Epidermal melanocyte (primary cell): ENCODE measurements at regions not wholly inside any gene's neighbourhood (a gene's known extent, or its start where the extent isn't known, plus 50 kb on each side); places are given as distances from the start of the nearest gene placed in this dataset.
"Not testable (repeated sequence)": the region's sequence is repeated elsewhere in the genome, so short reads cannot be mapped to it uniquely, and the experiment has no call there.

Source experiments
- DNase-seq: peaks from one replicate; pipeline ENCODE4 v3.0.0; 2011; ENCODE audit warnings: low spot score; ENCODE audit not compliant: insufficient read length

DNA sequence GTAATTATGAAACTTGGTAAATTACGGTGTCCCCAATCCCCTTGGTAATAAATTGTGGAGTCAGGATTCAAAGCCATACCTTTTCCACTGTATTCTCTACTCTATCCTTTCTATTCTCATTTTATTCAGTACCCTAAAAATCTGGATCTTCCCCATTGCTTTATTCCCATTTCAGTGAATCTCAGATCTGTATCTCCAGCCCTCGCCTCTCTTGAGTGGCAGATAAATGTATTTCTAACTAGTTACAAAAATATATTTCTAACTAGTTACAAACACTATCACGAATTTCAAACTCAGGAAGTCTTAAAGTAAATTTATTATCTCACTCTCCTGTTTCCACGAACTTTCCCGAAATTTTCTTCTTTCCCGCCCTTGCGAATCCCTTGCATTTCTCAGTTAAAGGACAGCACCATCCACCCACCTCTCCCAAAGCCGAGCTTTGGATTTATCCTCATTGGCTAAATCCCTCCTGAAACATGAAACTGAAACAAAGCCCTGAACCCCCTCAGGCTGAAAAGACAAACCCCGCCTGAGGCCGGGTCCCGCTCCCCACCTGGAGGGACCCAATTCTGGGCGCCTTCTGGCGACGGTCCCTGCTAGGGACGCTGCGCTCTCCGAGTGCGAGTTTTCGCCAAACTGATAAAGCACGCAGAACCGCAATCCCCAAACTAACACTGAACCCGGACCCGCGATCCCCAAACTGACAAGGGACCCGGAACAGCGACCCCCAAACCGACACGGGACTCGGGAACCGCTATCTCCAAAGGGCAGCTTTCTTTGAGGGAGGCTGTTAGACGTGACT lies 164.3 kb upstream of the PABPC3 start:
- no peak for DNase-seq

DNA sequence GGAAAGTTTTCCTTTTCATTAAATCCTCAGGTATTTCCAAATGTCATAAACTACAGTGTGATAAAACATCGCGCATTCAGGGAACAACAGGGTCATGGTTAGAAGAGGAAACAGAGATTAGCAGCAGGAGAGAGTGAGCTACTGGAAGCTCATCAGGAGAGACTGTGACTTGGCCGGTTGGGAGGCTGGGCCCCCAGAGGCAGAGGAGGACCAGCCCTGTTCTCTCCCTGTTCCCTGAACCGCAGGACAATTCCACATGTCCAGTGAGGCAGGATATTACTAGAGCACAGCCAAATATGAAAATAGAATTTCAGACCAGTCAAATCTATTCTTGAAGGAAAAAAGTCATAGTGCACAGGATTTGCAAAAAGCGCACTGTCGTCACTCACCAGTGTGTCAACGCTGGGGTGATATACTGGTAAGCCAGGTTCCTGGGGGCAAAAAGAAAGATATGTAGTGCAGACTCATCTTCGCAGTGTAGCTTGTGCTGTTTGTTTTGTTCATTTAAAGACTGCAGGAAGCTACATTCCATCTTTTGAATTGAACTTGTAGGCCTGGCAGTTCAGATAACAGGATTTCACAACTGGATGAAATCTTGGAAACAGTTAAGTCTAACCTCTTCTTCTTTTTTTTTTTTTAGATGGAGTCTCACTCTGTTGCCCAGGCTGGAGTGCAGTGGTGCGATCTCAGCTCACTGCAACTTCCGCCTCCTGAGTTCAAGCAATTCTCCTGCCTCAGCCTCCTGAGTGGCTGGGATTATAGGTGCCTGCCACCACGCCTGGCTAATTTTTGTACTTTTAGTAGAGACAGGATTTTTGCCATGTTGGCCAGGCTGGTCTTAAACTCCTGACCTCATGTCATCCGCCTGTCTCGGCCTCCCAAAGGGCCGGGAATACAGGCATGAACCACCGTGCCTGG lies 162.6 kb upstream of the PABPC3 start:
- not testable (repeated sequence) for DNase-seq

DNA sequence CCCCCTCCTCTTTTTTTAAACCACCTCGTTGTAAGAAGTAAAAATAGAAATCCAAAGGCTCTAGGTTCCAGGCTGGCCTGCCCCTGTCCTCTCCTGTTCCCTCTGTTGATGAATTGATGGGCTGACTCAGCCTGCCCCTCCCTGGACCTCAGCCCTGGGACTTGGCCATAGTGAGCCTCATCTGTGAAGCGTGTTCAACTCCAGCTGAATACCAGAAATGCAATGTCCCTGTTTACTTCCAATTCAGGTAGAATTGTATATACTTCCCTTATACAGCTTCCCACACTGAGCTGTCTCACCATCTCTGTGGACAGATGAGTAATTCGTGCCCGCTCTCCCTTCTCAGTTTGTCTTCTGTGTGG lies 161.9 kb upstream of the PABPC3 start:
- DNase-seq, result not testable (repeated sequence)

DNA sequence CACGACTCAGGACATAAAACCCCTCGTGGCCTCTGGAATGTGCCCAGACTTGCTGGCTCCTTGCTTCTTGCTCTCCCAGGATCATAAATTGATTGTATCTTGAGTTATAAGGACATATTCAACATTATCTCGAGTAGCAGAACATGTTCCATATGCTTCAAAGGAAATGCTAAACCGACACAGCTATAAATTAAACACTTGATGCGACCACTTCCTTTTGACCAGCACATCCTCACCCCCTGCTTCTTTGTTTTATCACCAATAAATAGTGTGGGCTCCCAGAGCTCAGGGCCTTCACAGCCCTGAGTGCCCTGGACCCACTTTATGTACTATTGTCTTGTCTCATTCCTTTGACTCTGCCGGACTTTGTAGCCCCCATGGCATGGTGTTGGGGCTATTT lies 157.0 kb upstream of the PABPC3 start:
- DNase-seq, result no peak

DNA sequence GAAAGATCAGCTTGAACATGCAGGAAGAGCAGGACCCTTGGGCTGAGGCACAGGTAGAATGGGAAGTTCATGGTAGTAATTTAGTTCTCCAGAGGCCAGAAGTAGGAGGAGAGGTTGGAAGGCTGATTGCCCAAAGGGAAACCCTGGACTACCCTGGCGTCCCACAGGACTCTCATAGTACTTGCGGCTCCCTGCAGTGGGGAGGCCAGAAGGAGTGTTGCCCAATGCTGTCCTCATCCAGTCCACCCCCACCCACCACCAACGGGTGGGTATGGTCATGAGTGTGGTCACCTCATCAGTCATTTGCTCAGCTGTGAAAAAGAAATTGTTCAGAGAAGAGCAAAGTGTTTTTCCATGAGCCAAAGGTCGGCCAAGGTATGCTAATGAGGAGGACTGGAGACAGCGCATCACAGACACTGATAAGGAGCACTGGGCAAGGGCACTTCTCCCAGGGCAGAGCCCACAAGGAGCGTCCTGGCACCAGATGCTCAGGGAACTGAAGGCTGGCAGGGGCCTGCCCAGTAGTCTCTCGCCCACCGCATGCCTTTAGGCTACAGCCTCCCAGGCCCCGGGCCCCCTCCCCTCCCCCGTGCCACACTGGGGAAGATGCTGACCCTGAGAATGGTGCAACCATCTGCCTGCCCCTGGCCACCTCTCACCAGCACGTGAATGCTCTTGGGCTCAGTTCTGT lies 154.8 kb upstream of the PABPC3 start:
- DNase-seq, result not testable (repeated sequence)

DNA sequence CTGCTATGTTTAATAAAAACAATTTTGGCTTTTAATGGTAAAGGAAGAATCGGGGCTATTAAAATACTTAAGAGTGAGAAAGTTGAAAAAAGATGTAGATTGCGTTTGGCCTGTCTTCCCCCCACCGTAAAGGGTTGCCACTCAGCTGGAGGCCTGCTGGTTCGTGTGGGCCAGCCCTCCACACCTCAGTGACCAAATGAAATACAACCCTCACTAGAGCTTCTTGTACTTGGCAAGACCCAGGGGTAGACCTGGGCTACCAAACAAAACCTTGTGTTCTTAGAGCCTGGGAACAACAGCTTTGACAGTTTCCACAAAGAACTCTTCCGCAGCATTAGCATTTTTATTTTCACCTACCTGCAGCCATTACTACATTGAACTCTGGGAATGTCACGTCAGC lies 152.8 kb upstream of the PABPC3 start:
- DNase-seq, result no peak

DNA sequence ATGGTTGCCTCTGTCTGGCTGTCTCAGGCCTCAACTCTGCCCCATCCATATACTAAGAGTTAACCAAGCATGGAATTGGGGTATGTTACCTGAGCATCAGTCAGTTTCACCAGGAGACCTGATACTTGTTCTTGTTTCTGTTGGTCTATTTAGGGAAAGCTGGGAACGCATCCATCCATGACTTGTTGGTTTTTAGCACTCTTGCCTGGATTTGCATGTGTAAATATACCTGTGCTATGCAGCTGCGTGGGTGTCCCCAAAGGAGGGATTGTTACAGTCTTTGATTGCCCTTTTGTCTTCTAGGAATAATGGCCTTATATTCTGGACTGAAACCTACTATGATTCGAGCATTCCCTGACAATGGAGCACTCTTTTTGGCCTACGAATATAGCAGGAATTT lies 151.9 kb upstream of the PABPC3 start:
- not testable (repeated sequence) for DNase-seq

DNA sequence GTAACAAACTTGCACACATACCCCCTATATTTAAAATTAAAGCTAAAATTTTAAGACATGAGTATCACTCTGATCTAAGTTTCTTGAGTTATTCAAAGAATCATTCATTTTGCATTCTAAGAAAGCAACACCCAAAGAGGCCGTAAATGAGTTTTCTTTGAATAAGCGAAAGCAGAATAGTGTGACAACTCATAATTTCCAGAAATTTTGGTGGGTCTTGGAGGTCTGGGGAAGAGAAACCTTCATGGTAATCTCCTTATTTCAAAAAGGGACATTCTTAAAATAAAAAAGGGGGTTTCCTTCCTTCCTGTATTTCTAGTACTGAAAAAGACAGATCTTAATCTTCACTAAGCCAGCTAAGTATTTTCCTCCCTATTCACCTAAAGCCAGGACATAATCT lies 147.0 kb upstream of the PABPC3 start:
- DNase-seq, result not testable (repeated sequence)

DNA sequence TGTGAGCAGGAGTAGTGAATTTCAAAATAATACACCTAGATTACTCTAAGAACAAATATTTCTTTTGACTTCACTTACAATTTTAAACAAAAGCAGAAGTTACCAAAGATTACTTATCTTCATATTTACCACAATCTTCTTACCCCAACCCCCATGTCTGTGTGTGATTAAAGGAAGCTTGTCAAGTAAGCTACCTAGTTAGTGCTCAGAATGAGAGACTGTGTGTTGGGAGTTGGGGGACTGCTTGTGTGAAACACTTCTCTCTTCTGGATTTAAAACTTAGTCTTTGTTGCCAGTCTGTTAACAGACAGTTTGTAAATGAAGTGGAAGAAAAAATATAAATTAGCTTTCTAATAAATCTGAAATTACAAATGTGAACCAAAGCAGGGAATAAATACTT lies 145.3 kb upstream of the PABPC3 start:
- DNase-seq, result not testable (repeated sequence)

DNA sequence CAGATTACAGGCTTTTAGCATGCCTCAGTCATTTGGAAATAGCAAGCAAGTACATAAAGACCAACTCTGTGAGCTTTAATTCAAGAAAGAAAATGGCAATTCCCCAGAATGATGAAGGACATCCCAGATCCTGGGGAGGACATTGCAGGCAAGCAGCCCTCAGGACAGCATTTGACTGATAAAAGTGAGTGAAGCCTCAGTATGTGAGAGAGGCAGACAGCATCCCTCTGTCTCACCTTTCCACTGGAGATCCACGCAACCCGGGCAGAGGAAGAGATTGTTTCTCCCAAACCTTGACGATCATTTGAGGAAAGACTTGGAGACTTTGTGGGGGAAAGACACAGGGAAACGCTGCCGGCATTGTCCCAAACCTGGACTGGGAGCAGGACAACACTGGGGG lies 128.0 kb upstream of the PABPC3 start:
- DNase-seq, result not testable (repeated sequence)

DNA sequence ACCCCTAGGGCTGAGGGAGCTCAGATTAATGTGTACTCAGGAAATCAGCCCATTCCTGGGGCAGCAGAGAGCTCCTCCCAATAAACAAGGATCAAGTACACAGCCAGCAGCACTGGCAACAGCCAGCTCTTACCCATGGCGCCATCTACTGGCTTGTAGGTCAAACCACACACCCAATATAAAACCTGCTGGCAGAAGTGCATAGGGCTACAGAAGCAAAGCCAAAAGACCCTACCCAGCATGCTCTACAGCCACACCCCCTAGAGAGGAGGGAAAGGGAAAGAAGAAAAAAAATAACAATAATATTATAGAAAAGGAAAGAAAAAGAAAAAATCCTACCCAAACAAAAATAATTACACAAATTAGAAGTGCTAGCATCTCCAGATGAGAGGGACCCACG lies 127.5 kb upstream of the PABPC3 start:
- not testable (repeated sequence) for DNase-seq

DNA sequence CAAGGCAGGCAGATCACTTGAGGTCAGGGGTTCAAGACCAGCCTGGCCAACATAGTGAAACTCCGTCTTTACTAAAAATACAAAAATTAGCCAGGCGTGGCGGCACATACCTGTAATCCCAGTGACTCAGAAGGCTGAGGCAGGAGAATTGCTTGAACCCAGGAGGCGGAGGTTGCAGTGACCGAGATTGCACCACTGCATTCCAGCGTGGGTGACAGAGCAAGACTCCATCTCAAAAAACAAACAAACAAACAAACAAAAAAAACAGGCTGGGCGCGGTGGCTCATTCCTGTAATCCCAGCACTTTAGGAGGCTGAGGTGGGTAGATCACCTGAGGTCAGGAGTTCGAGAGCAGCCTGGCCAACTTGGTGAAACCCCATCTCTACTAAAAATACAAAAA lies 122.8 kb upstream of the PABPC3 start:
- DNase-seq, result not testable (repeated sequence)

DNA sequence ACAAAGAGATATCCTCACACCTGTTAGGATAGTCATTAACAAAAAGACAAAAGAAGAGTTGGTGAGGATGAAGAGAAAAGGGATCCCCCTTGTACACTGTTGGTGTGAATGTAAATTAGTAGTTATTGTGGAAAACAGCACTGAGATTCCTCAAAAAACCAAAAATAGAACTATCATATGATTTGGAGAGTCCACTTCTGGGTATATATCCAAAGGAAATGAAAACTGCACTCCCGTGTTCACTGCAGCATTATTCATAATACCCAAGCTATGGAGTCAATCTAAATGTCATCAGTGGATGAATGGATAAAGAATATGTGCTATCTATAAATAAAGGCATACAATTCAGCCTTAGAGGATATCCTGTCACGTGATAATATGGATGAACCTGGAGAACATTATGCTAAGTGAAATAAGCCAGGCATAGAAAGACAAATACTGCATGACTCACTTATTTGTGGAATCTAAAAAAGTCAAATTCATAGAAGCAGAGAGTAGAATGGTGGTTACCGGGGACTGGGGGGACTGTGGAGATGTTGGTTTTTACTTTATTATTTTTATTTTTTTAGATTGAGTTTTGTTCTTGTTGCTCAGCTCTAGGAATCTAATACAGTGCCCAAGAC lies 114.6 kb upstream of the PABPC3 start:
- not testable (repeated sequence) for DNase-seq

DNA sequence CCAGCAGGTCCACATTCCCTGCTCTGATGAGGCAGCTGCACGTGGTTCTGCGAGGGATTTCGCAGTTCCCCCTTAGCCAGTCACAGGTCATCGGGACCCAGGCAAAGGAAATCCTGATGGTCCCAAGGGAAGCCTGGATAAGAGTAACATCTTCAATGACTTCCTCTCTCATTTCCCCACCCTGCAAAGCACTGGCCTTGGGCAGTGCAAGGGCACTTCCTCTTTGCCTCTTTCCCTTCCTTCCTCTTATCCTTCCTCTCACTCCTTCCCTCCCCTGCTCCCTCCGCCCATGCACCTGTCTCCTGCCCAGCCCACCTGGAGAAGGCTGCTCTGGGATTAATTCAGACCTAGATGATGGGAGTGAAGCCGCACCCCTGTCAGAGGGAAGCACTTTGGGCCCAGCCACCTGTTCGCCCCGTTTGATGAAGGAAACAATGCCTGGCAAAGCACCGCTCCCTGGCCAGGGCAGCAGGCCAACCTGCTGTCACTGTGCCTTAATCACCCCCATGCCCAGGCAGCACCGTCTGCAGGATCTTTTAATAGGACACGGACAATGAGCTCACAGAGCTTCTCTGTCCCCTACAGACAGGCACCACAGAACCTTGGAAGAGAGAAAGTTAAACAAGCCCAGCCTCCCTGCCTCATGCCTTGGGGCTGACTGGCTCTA lies 113.5 kb upstream of the PABPC3 start:
- no peak for DNase-seq

DNA sequence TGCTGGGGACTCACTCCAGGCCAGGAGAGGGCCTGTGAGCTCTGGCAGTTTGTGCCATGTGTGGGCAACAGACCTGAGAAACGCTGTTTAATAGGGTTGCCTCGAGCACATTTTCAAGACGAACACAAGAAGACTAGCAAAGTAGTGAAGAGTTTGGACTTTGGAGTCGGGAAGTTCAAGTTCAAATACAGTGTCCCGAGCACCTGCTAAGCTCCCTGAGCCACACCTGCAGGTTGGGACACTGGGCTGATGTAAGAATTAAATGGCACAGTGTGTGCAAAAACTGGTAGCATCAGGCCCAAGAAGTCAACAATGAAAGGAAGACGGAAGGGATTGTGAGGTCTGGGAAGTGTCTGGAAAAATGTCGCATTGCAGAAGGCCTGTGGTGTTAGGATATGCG lies 112.8 kb upstream of the PABPC3 start:
- DNase-seq, result no peak

DNA sequence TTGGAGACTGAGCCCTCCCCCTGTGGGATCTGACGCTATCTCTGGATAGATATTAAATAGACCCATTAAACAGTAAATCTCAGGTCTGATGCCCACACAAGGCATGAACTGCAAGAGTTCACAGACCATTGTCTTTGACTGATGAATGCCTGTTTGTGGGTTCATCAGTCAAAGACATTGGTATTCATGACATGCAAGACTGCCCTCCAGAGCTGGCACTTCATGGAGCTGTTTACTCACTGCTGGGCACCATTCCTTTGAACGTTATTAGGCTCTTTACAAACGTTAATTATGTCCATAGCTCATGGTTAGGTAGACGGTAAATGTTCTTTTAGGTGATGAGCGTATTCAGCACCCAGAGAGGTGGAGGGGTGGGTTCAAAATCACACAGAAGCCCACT lies 111.8 kb upstream of the PABPC3 start:
- no peak for DNase-seq

DNA sequence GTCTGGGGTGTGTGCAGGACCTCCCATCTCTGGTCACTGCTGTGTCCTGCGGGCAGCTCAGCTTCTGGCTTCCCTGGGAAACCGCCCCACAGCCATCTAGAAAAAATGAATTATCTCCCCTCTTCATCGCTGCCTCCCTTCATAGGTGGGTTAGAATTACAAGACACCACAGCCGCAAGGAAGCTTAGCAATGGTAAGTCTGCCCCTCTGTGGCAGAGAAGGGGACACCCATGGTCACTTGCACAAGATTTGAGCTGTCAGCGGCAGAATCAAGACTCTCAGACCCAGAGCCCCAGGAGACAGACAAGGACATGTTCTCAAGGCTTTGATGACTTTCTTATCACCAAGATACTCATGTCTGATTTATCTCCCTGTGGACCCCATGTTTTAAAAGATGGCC lies 110.8 kb upstream of the PABPC3 start:
- no peak for DNase-seq

DNA sequence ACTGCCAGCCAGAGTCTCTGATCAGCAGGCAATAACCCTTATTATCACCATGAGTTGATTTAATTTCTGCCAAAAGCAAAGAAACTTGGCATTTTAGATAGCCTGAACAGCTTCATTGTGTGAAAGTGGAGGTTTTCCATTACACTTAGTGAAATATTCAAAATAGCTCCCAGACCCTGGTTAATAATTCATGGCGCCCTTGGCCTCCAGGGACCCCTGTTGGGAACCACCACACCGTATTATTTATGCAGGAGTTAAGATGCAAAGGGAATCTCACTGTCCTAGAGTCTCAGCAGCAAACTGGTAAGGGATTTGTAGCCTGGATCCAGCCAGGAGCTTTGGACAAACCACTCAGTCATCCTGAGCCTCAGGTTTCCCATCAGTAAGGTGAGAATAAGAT lies 110.0 kb upstream of the PABPC3 start:
- no peak for DNase-seq

DNA sequence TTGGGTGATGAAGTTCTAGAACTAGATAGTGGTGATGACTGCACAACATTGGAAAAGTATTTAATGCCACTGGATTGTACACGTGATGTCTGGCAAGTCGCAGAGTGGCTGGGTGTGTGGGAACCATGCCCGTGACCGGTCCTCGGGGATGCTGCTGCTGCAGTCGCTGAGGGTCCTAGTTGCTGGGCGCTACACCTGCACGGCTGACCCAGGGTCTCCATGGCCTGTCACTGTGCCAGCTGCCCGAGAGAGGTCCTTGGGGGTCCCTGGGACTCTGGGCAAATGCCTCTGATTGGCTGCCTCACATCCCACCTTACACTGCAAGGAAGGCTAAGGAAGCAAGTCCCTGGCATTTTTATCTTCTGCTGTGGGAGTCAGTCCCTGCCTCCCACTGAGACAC lies 109.1 kb upstream of the PABPC3 start:
- no peak for DNase-seq

DNA sequence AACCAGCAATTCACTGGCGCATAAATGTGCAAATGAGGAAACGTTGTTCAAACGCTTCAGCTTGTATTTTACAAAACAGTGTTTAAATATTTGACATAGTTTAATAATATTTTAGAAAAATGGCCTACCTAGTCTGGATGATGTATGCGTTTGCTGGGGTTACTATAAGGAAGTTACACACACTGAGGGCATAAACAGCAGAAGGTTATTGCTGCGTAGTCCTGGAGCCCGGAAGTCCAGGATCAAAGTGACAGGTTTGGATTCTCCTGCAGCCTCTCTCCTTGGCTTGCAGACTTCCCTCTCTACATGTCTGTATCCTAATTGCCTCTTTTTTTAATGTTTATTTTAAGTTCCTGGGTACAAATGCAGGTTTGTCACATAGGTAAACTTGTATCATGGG lies 106.0 kb upstream of the PABPC3 start:
- not testable (repeated sequence) for DNase-seq

DNA sequence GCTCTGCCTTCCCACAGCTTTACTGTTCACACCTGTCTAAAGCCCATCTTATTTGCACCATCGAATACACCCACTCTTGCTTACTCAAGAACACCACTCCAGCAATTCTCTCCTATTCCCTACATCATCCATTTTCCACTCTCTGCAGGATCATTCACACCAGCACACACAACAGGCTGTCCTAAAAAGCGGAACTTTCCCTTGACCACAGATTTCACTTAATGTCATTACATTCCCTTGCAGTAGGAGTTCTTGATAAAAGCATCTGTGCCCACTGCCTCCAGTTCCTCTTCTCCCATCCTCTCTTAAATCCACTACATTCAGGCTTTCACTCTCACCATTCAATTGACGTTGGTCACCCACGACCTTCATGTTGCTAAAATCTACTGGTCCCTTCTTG lies 103.0 kb upstream of the PABPC3 start:
- DNase-seq, result not testable (repeated sequence)
